22Rv1 (cell line): ENCODE measurements at regions not wholly inside any gene's neighbourhood (a gene's known extent, or its start where the extent isn't known, plus 50 kb on each side); places are given as distances from the start of the nearest gene placed in this dataset.

Experiments
- ZFX ChIP-seq: fragments of 450-650 bp; IDR thresholded peaks from 2 replicates; pipeline ENCODE4 v1.6.1; 2017; ENCODE audit warnings: antibody characterized with exemption, borderline replicate concordance
- TF ChIP-seq, protein P1 (sequence below): fragments of 450-650 bp; IDR thresholded peaks from 2 replicates; pipeline ENCODE4 v1.5.1; 2017; ENCODE audit warnings: mild to moderate bottlenecking

GRCh38 chr15:93614386-93615104 is 525.5 kb upstream of the RGMA start:
- TF ChIP-seq, protein P1, sequence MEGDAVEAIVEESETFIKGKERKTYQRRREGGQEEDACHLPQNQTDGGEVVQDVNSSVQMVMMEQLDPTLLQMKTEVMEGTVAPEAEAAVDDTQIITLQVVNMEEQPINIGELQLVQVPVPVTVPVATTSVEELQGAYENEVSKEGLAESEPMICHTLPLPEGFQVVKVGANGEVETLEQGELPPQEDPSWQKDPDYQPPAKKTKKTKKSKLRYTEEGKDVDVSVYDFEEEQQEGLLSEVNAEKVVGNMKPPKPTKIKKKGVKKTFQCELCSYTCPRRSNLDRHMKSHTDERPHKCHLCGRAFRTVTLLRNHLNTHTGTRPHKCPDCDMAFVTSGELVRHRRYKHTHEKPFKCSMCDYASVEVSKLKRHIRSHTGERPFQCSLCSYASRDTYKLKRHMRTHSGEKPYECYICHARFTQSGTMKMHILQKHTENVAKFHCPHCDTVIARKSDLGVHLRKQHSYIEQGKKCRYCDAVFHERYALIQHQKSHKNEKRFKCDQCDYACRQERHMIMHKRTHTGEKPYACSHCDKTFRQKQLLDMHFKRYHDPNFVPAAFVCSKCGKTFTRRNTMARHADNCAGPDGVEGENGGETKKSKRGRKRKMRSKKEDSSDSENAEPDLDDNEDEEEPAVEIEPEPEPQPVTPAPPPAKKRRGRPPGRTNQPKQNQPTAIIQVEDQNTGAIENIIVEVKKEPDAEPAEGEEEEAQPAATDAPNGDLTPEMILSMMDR: no peak
- no peak for TF ChIP-seq ZFX
